NCI-H1930 (cell line): ENCODE measurements at regions not wholly inside any gene's neighbourhood (a gene's known extent, or its start where the extent isn't known, plus 50 kb on each side); places are given as distances from the start of the nearest gene placed in this dataset.

ENCODE experiments used
- DNase-seq, 2 experiments: peaks; one replicate each; lab custom pipeline; 2025; lab: John Stamatoyannopoulos, UW

- no peak for DNase-seq
Measured at GRCh38 chr1:168871531-168871930, 142.5 kb upstream of the DPT start.

- no peak for DNase-seq
Measured at GRCh38 chr1:168875831-168876230, 146.8 kb upstream of the DPT start.

- no peak for DNase-seq
Measured at GRCh38 chr1:168876830-168877229, 147.8 kb upstream of the DPT start.

- no peak for DNase-seq
Measured at GRCh38 chr1:168879896-168880734, 151.1 kb upstream of the DPT start.

DNA sequence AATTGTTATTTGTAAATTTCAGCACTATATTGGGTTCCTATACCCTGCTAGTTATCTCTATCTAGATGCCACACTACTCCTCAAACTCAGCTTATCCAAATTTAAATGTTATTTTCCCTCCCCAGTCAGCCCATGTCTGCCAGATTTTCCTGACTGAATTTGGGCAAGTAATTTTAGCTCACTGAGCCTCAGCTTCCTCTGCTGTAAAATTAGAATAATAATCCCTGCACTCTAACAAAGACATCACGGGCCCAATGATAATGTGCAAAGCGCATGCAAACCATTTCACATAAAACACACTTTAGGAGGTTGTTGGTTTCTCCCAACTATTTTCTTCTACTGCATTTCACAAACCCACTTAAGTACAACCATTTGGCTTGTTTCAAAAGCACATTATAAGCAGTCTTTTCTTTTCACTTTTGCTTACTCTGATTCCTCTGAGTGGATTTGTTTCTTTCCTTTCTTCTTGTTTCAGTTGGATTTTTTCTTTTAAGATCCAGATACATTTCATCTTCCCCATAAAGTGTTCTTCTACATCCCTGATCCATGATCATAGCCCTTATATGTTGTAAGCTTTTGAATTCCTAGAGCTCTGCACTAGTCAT lies 152.8 kb upstream of the DPT start:
- DNase-seq, result no peak

- DNase-seq, result no peak
Measured at GRCh38 chr1:168887381-168887780, 158.4 kb upstream of the DPT start.

DNA sequence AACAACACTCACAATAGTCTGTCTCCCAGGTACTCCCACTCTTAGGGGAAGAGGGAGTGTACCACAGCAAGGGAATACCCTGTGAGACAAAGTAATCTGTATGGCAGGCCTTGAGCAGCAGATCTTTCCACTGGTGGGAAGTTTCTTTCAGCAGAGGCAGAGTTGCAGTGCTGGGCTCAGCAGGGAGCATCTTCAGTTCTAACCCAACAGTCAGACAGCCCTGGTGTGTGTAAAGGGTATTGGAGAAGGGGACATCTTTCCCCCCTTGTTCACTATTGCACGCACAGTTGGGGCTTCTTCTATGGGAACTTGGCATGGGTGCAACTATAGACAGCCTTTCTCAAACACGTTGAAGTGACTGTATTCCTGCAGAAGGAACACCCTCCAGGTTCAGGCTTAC lies 159.4 kb upstream of the DPT start:
- DNase-seq, result no peak

DNA sequence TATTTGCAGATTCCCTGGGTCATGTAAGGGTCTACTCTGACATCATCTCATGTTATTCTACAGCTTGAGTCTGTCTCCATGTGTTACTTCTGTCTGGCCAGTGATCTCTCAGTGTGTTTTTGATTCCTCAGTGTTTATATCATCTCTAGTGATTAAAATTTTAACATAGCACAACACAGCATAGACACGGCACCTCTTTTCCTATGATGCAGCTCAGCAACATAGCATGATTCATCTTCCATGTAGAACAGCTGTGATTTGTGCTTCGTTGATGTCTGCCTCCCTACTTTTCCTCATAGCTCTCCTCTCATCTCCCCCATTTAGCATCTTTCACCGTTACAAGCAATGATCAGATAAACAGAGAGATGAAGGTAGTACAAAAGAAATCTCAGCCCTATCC lies 163.9 kb upstream of the DPT start:
- no peak for DNase-seq

DNA sequence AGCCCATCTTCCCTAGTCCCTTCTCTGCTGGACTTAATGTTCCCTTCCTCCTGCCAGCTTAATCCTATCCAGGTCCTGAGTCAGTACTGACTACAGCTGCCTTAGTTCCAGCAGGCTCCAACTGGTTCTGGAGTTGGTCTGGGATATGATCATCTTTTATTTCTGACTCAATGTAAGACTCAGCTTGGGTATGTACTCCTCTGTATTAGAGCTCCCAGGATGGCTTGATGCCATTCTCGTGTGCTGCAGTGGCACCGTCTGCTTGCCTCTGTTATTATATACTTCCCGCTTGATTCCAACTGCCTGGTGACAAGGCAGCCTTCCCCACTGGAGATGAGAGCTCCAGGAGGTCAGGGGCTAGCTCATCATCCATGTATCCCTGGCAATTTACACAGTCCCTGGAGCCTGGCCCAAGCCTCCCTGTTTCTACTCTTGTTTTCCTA lies 164.4 kb upstream of the DPT start:
- no peak for DNase-seq

DNA sequence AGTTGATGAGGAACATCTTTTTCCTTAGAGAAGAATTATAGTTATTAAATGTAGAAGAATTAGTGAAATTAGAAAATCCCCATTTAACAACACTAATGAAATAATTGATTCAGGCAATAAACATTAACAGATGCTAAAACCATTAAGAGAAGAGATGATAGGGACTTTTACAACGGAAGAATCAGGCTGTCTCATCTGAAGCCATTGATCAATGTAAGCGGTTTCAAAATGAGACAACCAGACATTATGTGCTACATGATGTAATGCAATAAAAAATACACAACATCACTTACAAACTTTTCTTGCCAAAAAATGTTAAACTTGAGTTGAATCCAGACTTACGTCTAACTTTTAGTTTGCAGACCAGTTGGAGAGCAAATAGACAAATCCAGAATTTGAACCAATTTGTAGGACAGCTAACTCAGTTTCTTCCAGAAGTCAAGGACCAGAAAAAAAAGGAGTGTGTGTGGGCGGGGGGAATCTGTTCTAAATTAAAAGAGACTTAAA lies 165.4 kb upstream of the DPT start:
- DNase-seq, result no peak

- no peak for DNase-seq
Measured at GRCh38 chr1:168897249-168897648, 168.2 kb upstream of the DPT start.

DNA sequence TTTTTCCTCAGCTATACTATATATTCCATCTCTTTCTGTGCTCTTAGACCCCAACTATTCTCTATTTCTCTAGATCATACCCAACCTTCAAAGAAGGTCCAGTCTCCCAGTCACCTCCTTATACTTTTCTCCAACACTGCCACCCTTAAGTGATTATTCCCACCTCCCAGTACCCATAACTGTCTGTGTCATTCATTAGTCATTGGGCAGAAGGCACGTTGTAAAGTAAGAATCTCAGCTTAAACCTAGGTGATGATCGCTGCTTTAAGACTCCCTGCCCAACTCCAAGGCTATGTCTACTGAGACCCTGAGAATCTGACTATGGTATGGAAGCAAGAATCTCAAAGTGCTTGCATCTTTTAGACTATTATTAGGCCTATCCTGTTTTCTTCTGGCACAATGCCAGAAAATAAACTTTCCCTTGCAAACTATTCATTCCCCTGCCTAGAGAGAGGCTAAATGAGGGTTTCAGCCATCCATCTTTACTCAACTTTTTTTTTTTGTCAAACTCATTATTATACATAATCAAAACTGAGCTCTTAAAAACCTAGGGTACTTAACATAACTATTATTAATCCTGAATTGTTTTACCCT lies 174.3 kb upstream of the DPT start:
- DNase-seq, result no peak

GRCh38 chr1:168905633-168906032 lies 176.6 kb upstream of the DPT start:
- no peak for DNase-seq

- no peak for DNase-seq
Measured at GRCh38 chr1:168906367-168906766, 177.4 kb upstream of the DPT start.

GRCh38 chr1:168907053-168907452 lies 178.0 kb upstream of the DPT start:
- no peak for DNase-seq

DNA sequence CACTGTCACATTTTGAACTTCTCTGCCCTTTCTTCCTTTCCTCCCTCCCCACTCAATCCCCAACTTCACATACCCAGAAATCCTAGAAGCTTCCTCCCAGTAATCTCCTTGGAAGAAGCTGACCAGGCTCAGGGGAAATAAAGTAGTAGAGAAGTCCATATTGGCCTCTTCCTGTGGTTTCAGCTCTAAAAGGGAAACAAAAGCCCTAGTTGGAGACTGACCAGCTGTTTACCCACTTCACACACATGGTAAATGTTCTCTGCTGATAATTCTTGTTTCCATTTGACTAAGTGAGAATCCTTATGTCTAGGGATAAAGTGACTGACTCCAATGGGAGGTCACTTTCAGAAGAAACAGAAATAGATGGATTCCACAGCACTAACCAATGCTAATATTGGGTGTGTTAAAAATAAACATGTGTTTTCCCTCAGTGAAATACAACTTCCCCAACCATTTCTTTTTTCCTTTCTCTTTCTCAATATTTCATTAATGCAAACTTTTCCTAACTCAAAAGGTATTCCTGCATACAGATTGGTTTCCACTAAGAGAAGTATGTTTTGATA lies 178.9 kb upstream of the DPT start:
- no peak for DNase-seq

DNA sequence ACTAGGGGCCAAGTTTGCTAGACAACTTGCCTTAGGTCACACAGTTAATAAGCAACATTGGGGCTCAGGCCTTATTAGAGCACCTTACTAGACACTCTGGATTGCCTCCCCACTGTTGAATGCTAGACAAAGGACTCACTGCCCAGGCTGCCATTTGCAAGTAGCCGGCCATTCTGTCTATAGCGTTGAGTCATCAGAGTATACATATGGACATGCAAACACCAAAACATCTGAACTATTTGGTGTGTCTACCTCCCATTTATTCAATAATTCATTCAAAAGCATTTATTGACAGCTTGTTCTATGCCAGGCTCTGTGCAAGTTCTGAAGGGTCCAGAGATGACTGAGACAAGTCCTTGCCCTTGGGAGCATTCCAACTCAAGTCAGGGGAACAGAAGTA lies 181.4 kb upstream of the DPT start:
- DNase-seq, result no peak

- no peak for DNase-seq
Measured at GRCh38 chr1:168911370-168911769, 182.4 kb upstream of the DPT start.

DNA sequence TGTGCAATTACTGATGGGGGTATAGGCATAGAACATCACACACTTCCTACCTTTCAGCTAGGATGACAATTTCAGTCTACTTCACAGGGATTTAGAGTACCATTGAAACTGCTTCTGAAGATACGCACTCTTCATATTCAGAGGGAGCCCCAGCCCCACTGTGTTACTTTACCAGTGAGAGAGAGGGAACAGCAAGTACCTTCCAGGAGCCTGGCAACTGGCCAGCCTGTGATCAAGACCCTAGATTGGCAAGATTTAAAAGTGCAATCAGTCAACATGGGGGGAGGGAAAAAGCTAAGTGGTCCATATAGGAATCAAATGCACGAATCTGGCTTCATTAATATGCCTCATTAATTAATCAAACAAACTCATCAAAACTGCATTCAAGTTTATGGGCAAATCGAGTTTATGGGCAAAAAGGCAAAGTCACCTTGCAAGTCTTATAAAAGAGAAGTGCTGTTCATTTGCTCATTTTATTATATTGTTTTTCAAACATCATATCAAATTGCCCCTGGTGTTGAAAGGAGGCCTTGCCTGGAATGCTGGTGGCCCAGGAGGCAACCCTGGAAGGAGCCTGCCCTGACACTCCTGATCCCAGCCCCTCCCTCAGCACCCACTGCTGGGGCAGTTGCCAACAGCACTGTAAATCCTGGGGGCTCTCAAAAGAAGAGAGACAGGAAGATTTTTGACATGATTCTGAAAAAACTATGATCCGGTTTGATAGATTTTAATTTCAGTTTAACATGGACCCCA lies 184.9 kb upstream of the DPT start:
- no peak for DNase-seq

DNA sequence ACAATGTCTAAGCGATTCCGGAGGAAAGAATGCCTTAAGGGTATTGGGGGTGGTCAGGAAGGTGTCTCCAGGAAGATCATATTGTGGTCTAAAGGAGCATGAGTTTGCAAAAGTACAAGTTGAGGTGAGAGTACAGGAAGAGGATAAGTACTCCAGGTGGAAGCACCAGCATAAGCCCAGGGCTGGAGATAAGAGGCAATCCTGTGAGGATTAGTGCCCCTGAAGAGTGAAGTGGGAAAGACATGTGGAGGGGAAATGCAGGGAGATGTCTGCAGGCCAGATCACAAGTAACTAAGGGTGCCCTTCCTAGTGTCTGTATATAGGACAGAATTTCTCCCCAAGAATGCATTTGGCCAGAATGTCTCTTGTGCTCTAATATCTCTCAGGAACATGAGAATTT lies 188.3 kb upstream of the DPT start:
- DNase-seq, result no peak

DNA sequence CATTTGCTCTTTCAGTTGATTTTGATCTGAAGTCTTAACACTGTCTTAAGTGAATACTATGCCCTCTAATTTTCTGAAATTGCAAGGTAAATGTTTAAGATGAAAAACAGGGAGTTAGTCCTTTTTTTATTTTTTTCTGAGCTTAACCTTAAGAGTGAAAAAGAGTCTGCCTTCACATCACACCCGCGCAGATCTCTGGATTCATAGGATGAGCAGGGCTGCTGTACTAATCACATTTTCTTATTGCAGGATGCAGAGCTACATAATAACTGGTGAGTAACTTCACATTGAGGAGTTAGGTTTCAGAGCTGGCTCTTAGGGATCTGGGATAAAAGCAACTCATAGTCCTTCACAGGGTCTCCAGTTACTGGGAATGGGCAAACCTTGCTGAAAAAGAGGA lies 188.7 kb upstream of the ATP1B1 start:
- no peak for DNase-seq
